Neural progenitor cell (in vitro differentiated cells): ENCODE measurements at regions not wholly inside any gene's neighbourhood (a gene's known extent, or its start where the extent isn't known, plus 50 kb on each side); places are given as distances from the start of the nearest gene placed in this dataset.
A peak's percentile ranks its signal among the peaks of the same experiment; 100 is the strongest.
"Not testable (repeated sequence)": the region's sequence is repeated elsewhere in the genome, so short reads cannot be mapped to it uniquely, and the experiment has no call there.

ENCODE experiments used
- DNase-seq: peaks from one replicate; pipeline ENCODE4 v3.0.0-alpha.2; 2016; ENCODE audit warnings: low spot score
- H2AFZ ChIP-seq: fragments of 200-600 bp; sonication (generic); replicated peaks from 2 replicates; pipeline ENCODE4 v1.6.1; 2016; ENCODE audit warnings: antibody characterized with exemption
- H3F3A ChIP-seq: fragments of 200-600 bp; sonication (generic); 2 replicates; pipeline ENCODE4 v1.6.1; 2016; ENCODE audit warnings: antibody characterized with exemption, low read depth
- H3K27ac ChIP-seq: fragments of 200-600 bp; sonication (generic); 2 replicates; pipeline ENCODE4 v1.5.1; 2016; ENCODE audit warnings: mild to moderate bottlenecking
- H3K27me3 ChIP-seq: fragments of 200-600 bp; sonication (generic); 2 replicates; pipeline ENCODE4 v1.6.1; 2016; ENCODE audit warnings: mild to moderate bottlenecking, moderate library complexity
- H3K36me3 ChIP-seq: fragments of 200-600 bp; sonication (generic); 2 replicates; pipeline ENCODE4 v1.5.1; 2016
- H3K4me1 ChIP-seq: fragments of 200-600 bp; sonication (generic); 2 replicates; pipeline ENCODE4 v1.6.1; 2016; ENCODE audit warnings: mixed run types
- H3K4me2 ChIP-seq: fragments of 200-600 bp; sonication (generic); 2 replicates; pipeline ENCODE4 v1.6.1; 2016
- H3K4me3 ChIP-seq: fragments of 200-600 bp; sonication (generic); 2 replicates; pipeline ENCODE4 v1.5.1; 2016
- H3K79me2 ChIP-seq: fragments of 200-600 bp; sonication (generic); 2 replicates; pipeline ENCODE4 v1.6.1; 2016; ENCODE audit warnings: low read depth
- H3K9ac ChIP-seq: fragments of 200-600 bp; sonication (generic); 2 replicates; pipeline ENCODE4 v1.6.1; 2016
- H3K9me3 ChIP-seq: fragments of 200-600 bp; sonication (generic); 2 replicates; pipeline ENCODE4 v1.5.1; 2016; ENCODE audit warnings: low read depth
- H4K20me1 ChIP-seq: fragments of 200-600 bp; sonication (generic); 2 replicates; pipeline ENCODE4 v1.6.1; 2016; ENCODE audit warnings: low read depth
- H3K27ac Mint-ChIP-seq: 3 replicates; pipeline ENCODE4 v1.8.0; 2021; ENCODE audit warnings: mixed read lengths
- H3K27me3 Mint-ChIP-seq: 2 replicates; pipeline ENCODE4 v1.8.0; 2022; ENCODE audit warnings: low read depth, mild to moderate bottlenecking, inconsistent platforms, moderate library complexity, mixed read lengths; ENCODE audit not compliant: insufficient read depth
- H3K36me3 Mint-ChIP-seq: 3 replicates; pipeline ENCODE4 v1.8.0; 2021; ENCODE audit warnings: mixed read lengths
- H3K4me1 Mint-ChIP-seq: 3 replicates; pipeline ENCODE4 v1.8.0; 2021; ENCODE audit warnings: mixed read lengths
- H3K4me3 Mint-ChIP-seq: 3 replicates; pipeline ENCODE4 v1.8.0; 2021; ENCODE audit warnings: mild to moderate bottlenecking, moderate library complexity, mixed read lengths
- H3K9me3 Mint-ChIP-seq: 3 replicates; pipeline ENCODE4 v1.8.0; 2020; ENCODE audit warnings: mixed read lengths
- CTCF ChIP-seq: fragments of 200-600 bp; sonication (generic); IDR thresholded peaks from 2 replicates; pipeline ENCODE4 v1.5.1; 2017; ENCODE audit warnings: antibody characterized with exemption, mild to moderate bottlenecking
- EZH2 ChIP-seq: fragments of 200-600 bp; sonication (generic); IDR thresholded peaks from 2 replicates; pipeline ENCODE4 v1.6.1; 2017; ENCODE audit warnings: antibody characterized with exemption, mild to moderate bottlenecking, moderate library complexity
- EZH2phosphoT487 ChIP-seq: fragments of 200-600 bp; sonication (generic); IDR thresholded peaks from 2 replicates; pipeline ENCODE4 v1.6.1; 2017; ENCODE audit warnings: antibody characterized with exemption

GRCh38 chr7:146028251-146028750, 88.3 kb upstream of the CNTNAP2 start:
- no peaks in the 10 kb centered on the region for H3K9me3 Mint-ChIP-seq
- no peaks in the 10 kb centered on the region for H3K27me3 Mint-ChIP-seq
- no peak for DNase-seq
- H2AFZ ChIP-seq, result no peak overlapping the region
- no peaks in the 10 kb centered on the region for H3K27me3 ChIP-seq
- H3K9me3 ChIP-seq, result no peaks in the 10 kb centered on the region
- no peak overlapping the region for H3K4me3 ChIP-seq
- no peaks in the 10 kb centered on the region for H3K36me3 ChIP-seq
- H3K27ac ChIP-seq, result no peak overlapping the region
- no peaks in the 10 kb centered on the region for H3K4me1 Mint-ChIP-seq
- H3K27ac Mint-ChIP-seq, result no peak overlapping the region
- no peaks in the 10 kb centered on the region for H4K20me1 ChIP-seq
- H3K4me2 ChIP-seq, result no peak overlapping the region
- H3K4me1 ChIP-seq, result no peaks in the 10 kb centered on the region
- no peak overlapping the region for H3K4me3 Mint-ChIP-seq
- H3K9ac ChIP-seq, result no peak overlapping the region
- H3K36me3 Mint-ChIP-seq, result no peaks in the 10 kb centered on the region
- H3F3A ChIP-seq, result no peaks in the 10 kb centered on the region
- no peaks in the 10 kb centered on the region for H3K79me2 ChIP-seq
- TF ChIP-seq EZH2phosphoT487, result no peak
- no peak for TF ChIP-seq CTCF
- TF ChIP-seq EZH2, result no peak

DNA sequence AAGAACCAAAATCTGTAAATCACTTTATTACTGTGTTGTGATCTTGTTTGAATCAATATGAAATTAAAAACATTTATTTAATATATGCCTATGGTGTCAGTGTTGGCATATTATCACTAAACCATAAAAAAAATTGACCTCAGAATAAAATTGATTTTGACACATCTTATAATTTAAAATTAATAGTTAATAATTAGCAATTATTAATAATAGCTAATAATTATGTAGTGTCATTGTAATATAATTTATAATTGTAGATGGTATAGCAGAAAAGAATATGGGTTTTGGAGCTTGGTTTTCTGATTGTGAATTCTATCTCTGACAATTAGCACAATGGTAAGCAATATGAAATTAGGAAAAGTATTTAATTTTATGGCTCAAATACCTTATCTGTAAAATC, 89.4 kb upstream of the CNTNAP2 start:
- Mint-ChIP-seq H3K9me3 (no peaks in the 10 kb centered on the region), H3K36me3 (no peaks in the 10 kb centered on the region), H3K4me1 (peaks cover 3% of the 10 kb centered on the region), H3K27ac (no peak overlapping the region), H3K27me3 (no peaks in the 10 kb centered on the region), H3K4me3 (no peak overlapping the region)
- no peak for DNase-seq
- TF ChIP-seq EZH2, result no peak
- no peak for TF ChIP-seq EZH2phosphoT487
- no peak for TF ChIP-seq CTCF
- no peaks in the 10 kb centered on the region for H4K20me1 ChIP-seq
- H3K9me3 ChIP-seq, result no peaks in the 10 kb centered on the region
- no peaks in the 10 kb centered on the region for H3F3A ChIP-seq
- H3K36me3 ChIP-seq, result no peaks in the 10 kb centered on the region
- H3K27me3 ChIP-seq, result no peaks in the 10 kb centered on the region
- H2AFZ ChIP-seq, result no peak overlapping the region
- H3K4me3 ChIP-seq, result no peak overlapping the region
- no peak overlapping the region for H3K27ac ChIP-seq
- H3K4me2 ChIP-seq, result no peak overlapping the region
- H3K9ac ChIP-seq, result no peak overlapping the region
- H3K4me1 ChIP-seq, result no peaks in the 10 kb centered on the region
- no peaks in the 10 kb centered on the region for H3K79me2 ChIP-seq

- Histone ChIP-seq H3K27ac (no peak overlapping the region), H4K20me1 (no peaks in the 10 kb centered on the region), H2AFZ (no peak overlapping the region), H3K36me3 (no peaks in the 10 kb centered on the region), H3K27me3 (no peaks in the 10 kb centered on the region), H3K79me2 (no peaks in the 10 kb centered on the region), H3K9ac (no peak overlapping the region), H3F3A (no peaks in the 10 kb centered on the region), H3K4me1 (no peaks in the 10 kb centered on the region), H3K4me3 (no peak overlapping the region), H3K4me2 (no peak overlapping the region), H3K9me3 (no peaks in the 10 kb centered on the region)
- no peak overlapping the region for H3K27ac Mint-ChIP-seq
- no peak overlapping the region for H3K4me3 Mint-ChIP-seq
- peaks cover 3% of the 10 kb centered on the region for H3K9me3 Mint-ChIP-seq
- H3K4me1 Mint-ChIP-seq, result peaks cover 3% of the 10 kb centered on the region
- no peaks in the 10 kb centered on the region for H3K36me3 Mint-ChIP-seq
- peak; percentile 31 for DNase-seq
- H3K27me3 Mint-ChIP-seq, result no peaks in the 10 kb centered on the region
- TF ChIP-seq EZH2, result no peak
- TF ChIP-seq CTCF, result no peak
- TF ChIP-seq EZH2phosphoT487, result no peak
Measured at GRCh38 chr7:146022776-146023175, 93.8 kb upstream of the CNTNAP2 start.

- H3K4me2 ChIP-seq, H3K4me1 ChIP-seq, H3K79me2 ChIP-seq, DNase-seq, H3K27me3 Mint-ChIP-seq, H3K36me3 ChIP-seq, H4K20me1 ChIP-seq, H3K36me3 Mint-ChIP-seq, H3K9me3 Mint-ChIP-seq, H3K4me3 Mint-ChIP-seq, H3K9me3 ChIP-seq, H3K27me3 ChIP-seq, H2AFZ ChIP-seq, H3K4me1 Mint-ChIP-seq, H3K27ac ChIP-seq, H3K27ac Mint-ChIP-seq, H3F3A ChIP-seq, H3K9ac ChIP-seq: not testable (repeated sequence)
- H3K4me3 ChIP-seq, result peak overlapping the region; percentile 21
Measured at GRCh38 chr7:146019041-146020004, 97.3 kb upstream of the CNTNAP2 start.

DNA sequence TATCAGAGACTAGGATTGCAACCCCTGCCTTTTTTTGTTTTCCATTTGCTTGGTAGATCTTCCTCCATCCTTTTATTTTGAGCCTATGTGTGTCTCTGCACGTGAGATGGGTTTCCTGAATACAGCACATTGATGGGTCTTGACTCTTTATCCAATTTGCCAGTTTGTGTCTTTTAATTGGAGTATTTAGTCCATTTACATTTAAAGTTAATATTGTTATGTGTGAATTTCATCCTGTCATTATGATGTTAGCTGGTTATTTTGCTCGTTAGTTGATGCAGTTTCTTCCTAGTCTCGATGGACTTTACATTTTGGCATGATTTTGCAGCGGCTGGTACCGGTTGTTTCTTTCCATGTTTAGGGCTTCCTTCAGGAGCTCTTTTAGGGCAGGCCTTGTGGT, 99.2 kb upstream of the CNTNAP2 start:
- H3K27me3 Mint-ChIP-seq, H2AFZ ChIP-seq, H3F3A ChIP-seq, H3K79me2 ChIP-seq, H4K20me1 ChIP-seq, H3K27me3 ChIP-seq, H3K36me3 Mint-ChIP-seq, H3K27ac Mint-ChIP-seq, H3K4me1 Mint-ChIP-seq, DNase-seq, H3K36me3 ChIP-seq, H3K27ac ChIP-seq, H3K4me2 ChIP-seq, H3K4me3 ChIP-seq, H3K9me3 Mint-ChIP-seq, H3K4me3 Mint-ChIP-seq, H3K4me1 ChIP-seq, H3K9ac ChIP-seq, H3K9me3 ChIP-seq: not testable (repeated sequence)

DNA sequence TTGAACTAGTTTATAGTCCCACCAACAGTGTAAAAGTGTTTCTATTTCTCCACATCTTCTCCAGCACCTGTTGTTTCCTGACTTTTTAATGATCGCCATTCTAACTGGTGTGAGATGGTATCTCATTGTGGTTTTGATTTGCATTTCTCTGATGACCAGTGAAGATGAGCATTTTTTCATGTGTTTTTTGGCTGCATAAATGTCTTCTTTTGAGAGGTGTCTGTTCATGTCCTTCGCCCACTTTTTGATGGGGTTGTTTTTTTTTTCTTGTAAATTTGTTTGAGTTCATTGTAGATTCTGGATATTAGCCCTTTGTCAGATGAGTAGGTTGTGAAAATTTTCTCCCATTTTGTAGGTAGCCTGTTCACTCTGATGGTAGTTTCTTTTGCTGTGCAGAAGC, 102.4 kb upstream of the CNTNAP2 start:
- H3K9ac ChIP-seq, H4K20me1 ChIP-seq, H3K27ac Mint-ChIP-seq, DNase-seq, H3K27me3 Mint-ChIP-seq, H3K4me3 ChIP-seq, H2AFZ ChIP-seq, H3K4me1 ChIP-seq, H3F3A ChIP-seq, H3K27ac ChIP-seq, H3K9me3 Mint-ChIP-seq, H3K9me3 ChIP-seq, H3K36me3 ChIP-seq, H3K4me2 ChIP-seq, H3K27me3 ChIP-seq, H3K36me3 Mint-ChIP-seq, H3K79me2 ChIP-seq, H3K4me3 Mint-ChIP-seq, H3K4me1 Mint-ChIP-seq: not testable (repeated sequence)
